Upper lobe of right lung (tissue), 1 donor: ENCODE measurements at regions not wholly inside any gene's neighbourhood (a gene's known extent, or its start where the extent isn't known, plus 50 kb on each side); places are given as distances from the start of the nearest gene placed in this dataset.

Experiments used
- ATAC-seq: fragments of 200-7000 bp; cut with Tn5 transposase; one replicate; pipeline ENCODE4 v1.9.1; 2020; ENCODE audit warnings: mild to moderate bottlenecking, moderate library complexity
- DNase-seq: peaks from one replicate; pipeline ENCODE4 v3.0.0-alpha.2; 2020
- H3K27ac ChIP-seq: fragments of 200-600 bp; one replicate; pipeline ENCODE4 v1.8.0; 2022
- H3K27me3 ChIP-seq: fragments of 200-600 bp; one replicate; pipeline ENCODE4 v1.8.0; 2022; ENCODE audit warnings: mild to moderate bottlenecking
- H3K36me3 ChIP-seq: fragments of 200-600 bp; one replicate; pipeline ENCODE4 v1.8.0; 2022
- H3K4me1 ChIP-seq: fragments of 200-600 bp; one replicate; pipeline ENCODE4 v1.8.0; 2022
- H3K4me3 ChIP-seq: fragments of 200-600 bp; one replicate; pipeline ENCODE4 v1.8.0; 2022; ENCODE audit warnings: mild to moderate bottlenecking
- H3K9me3 ChIP-seq: fragments of 200-600 bp; one replicate; pipeline ENCODE4 v1.8.0; 2022
- CTCF ChIP-seq: fragments of 200-600 bp; IDR thresholded peaks from one replicate; pipeline ENCODE4 v1.8.0; 2022; ENCODE audit warnings: antibody characterized with exemption
- intact Hi-C: fragments of 100-400 bp; cut with DNase I; formaldehyde crosslinking; loops from one replicate; pipeline ENCODE4 v1.11.0; 2022
- donor health status: DM: no; HTN: yes; CAD: no; lungs with severe emphysema.

GRCh38 chr5:172558076-172558976 is 82.7 kb upstream of the NEURL1B start:
- Histone ChIP-seq H3K27me3 (no peaks in the 10 kb centered on the region), H3K9me3 (no peaks in the 10 kb centered on the region), H3K4me1 (peaks cover 26% of the 10 kb centered on the region), H3K4me3 (no peak overlapping the region), H3K36me3 (no peaks in the 10 kb centered on the region), H3K27ac (peak overlapping the region; percentile 65)
- ATAC-seq (no peak), DNase-seq (no peak)
- intact Hi-C loops, result no loop called here
- TF ChIP-seq CTCF, result no peak

GRCh38 chr5:172556971-172557461 is 84.0 kb upstream of the NEURL1B start:
- Histone ChIP-seq H3K9me3 (no peaks in the 10 kb centered on the region), H3K27ac (peak overlapping the region; percentile 17), H3K36me3 (no peaks in the 10 kb centered on the region), H3K27me3 (no peaks in the 10 kb centered on the region), H3K4me3 (no peak overlapping the region), H3K4me1 (peaks cover 26% of the 10 kb centered on the region)
- DNase-seq (no peak), ATAC-seq (peak; percentile 38)
- intact Hi-C loops, result no loop called here
- TF ChIP-seq CTCF, result peak; percentile 8

- H3K27ac ChIP-seq, result peak overlapping the region; percentile 17
Measured at GRCh38 chr5:172556262-172556661, 84.8 kb upstream of the NEURL1B start.

GRCh38 chr5:172554562-172554961 is 86.5 kb upstream of the NEURL1B start:
- Histone ChIP-seq H3K27ac (no peak overlapping the region), H3K27me3 (no peaks in the 10 kb centered on the region), H3K4me1 (peaks cover 26% of the 10 kb centered on the region), H3K9me3 (no peaks in the 10 kb centered on the region), H3K4me3 (no peak overlapping the region), H3K36me3 (no peaks in the 10 kb centered on the region)
- no peak for DNase-seq
- no peak for TF ChIP-seq CTCF
- no peak for ATAC-seq
- intact Hi-C loops, result no loop called here

More at GRCh38 chr5:172556262-172556661, 84.8 kb upstream of the NEURL1B start:
- DNase-seq (no peak), ATAC-seq (no peak)
- no peak for TF ChIP-seq CTCF
- peaks cover 26% of the 10 kb centered on the region for H3K4me1 ChIP-seq
- no peaks in the 10 kb centered on the region for H3K27me3 ChIP-seq
- H3K4me3 ChIP-seq, result no peak overlapping the region
- no peaks in the 10 kb centered on the region for H3K36me3 ChIP-seq
- no peaks in the 10 kb centered on the region for H3K9me3 ChIP-seq
- intact Hi-C loops, result no loop called here

DNA sequence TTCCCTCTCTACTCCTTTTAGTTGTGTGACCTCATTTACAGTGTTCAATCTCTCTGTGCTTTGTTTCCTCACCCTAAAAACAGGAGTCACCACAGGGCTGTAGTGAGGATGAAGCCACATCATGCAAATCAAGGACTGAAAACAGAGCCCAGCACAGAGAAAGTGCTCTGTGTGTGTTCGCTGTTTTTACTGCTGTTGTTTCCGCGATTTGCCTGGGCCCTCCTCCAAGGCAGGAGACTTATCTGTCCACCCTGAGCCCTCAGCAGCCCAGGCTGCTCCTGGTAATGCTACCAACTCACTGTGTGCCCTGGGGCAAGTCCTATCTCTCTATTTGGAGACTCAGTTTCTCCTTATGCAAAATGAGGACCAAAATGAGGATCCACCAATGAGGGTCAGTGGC is 87.2 kb upstream of the NEURL1B start:
- intact Hi-C loops, result no loop called here
- no peak for ATAC-seq
- H3K27ac ChIP-seq, result no peak overlapping the region
- H3K4me1 ChIP-seq, result peaks cover 26% of the 10 kb centered on the region
- H3K4me3 ChIP-seq, result no peak overlapping the region
- H3K36me3 ChIP-seq, result no peaks in the 10 kb centered on the region
- H3K27me3 ChIP-seq, result no peaks in the 10 kb centered on the region
- DNase-seq, result no peak
- TF ChIP-seq CTCF, result no peak
- no peaks in the 10 kb centered on the region for H3K9me3 ChIP-seq
